ENCODE measurements at regions not wholly inside any gene's neighbourhood (a gene's known extent, or its start where the extent isn't known, plus 50 kb on each side); places are given as distances from the start of the nearest gene placed in this dataset.
"Not testable (repeated sequence)": the region's sequence is repeated elsewhere in the genome, so short reads cannot be mapped to it uniquely, and the experiment has no call there.

DNA sequence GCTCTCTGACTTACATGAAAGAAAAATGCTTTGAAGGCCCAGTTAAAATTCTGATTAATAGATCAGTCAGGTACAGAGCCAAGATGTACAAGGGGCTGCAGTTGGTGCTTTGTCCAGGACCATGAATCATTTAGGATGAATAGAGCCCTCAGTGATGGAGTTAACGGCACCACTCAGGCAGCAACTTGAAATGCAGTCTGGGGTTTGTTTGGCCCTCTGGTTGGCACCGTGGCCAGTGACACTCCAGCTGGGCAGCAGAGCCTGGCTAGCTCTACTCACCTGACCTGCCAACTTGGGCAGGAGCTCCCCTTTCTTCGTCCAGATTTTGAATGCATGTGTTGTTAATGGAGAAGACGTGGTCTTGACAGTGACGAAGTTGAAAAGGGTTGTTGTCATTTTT, 493.0 kb upstream of the ACVR2A start:
- DNase-seq, result peak; percentile 8

DNA sequence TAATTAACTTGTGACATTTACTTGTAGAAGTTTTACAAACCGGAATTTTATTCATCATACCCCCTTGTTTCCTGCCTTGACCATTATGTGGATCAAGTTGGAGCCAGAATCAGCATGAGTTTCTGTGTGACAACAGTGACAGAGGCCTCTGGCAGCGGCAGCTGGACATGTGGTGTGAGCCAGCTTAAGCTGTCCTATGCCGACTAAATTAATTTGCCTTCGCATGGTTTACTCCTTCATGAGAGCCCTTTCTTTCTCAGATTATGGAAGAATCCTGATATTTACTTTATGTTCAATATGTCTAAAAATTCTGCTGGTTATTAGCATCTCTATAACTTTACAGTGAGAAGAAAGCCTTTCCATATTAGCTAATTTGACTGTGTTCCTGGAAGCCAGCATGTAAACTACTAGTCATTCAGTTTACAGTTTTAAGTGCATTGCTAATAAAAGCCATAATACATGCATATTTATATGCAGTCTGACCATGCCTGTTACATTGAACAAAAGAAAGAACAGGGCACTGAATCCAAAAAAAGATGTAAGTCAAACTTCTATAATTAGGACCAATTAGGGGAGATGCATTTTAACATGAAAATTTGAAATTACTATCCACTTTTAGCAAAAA, 495.8 kb upstream of the ACVR2A start:
- peak; percentile 69 for DNase-seq

DNA sequence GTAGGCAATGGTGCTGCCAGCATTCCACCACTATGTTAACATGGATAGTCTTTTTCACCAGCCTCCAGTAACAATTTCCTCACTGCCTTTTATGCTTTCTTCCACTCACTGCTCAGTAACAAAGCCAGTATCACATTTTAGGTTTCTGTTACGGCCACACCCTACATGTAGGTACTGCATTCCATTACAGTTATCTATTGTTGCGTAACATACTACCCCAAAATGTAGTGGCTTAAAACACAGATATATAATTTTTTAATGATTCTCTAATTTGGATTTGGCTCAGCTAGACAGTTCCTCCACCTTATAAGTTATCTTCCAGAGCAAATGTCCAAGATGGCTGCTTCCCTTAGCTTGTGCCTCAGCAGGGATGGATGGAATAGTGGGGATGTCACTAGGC, 498.7 kb upstream of the ACVR2A start:
- no peak for DNase-seq

DNA sequence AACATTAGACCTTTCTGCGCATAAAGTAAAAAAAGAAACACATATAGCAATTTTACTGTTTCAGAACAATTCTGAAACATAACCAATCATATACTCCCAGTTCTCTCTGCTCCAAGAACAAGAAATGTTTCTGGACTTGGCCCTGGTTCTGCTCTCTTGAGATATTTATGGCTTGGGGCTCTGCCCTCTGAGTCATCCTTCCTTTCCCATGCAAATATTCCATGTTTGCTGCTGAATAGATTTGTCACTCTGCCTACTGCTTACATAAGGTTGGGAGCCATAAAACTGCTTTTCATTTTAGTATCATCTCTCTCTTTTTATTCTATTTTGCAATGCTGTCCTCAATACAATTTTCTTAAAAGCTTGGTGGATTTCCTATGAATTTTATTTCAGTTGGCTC, 499.6 kb upstream of the ACVR2A start:
- no peak for DNase-seq

DNA sequence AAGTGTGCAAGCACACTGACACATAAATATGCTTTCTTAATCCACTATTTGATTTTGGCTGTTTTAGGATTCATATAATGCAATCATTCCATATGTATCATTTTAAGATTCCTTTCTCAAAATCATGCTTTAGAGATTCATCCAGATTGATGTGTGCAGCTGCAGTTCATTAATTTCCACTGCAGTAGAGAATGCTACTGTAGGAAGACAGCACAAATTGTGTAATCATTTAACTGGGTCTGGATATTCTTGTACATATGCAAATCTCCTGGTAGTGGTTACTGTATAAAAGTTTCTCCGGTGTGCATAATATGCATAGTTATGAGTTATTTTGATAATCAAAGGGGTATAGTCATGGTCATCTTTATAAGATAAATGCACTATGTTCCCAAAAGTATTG, 502.5 kb upstream of the ACVR2A start:
- no peak for DNase-seq

DNA sequence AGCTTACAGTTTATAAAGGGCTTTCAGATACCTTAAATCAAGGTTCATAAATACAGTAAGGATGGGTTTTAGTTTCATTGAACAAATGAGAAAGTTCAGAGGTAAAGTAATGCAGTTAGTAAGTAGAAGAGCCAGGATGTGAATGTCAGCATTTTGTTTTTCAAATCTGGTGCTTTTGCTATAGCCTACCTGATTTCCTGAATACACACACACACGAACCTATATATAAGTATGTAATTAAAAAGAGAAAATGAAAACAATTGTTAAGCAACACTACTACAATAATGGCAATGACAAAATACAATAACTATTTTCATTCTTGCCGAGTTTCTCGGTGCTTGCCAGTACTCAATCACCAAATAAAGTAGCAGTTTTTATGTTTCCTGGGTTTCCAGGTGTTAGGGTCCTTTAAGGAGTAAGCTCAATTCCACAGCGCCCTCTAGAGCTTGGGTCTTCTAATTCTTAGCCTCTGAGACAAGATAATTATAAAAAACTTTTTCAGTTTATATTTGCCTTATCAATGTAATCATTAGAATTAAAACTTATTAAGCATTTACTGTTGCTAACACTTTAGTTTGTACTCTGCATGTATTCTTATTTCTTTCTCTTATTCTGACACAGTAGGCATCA, 512.9 kb upstream of the ACVR2A start:
- DNase-seq, result no peak

DNA sequence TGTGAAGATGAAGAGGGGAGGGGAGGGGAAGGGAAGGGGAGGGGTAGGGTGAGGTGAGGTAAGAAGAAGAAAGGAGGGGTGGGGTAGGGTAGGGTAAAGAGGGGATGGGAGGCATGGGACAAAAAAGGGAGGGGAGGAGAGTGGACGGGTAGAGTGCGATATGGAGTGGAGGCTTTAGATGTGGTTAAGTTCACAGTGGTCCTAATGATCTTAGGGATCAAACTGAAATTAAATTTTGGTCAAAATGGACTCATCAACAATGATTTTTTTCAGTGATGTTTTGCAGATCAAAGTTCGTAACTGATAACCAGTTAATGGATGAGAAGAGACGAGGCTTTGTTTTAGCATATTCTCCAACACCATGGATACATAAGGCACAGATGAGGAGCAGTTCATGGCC, 513.9 kb upstream of the ACVR2A start:
- DNase-seq, result no peak

DNA sequence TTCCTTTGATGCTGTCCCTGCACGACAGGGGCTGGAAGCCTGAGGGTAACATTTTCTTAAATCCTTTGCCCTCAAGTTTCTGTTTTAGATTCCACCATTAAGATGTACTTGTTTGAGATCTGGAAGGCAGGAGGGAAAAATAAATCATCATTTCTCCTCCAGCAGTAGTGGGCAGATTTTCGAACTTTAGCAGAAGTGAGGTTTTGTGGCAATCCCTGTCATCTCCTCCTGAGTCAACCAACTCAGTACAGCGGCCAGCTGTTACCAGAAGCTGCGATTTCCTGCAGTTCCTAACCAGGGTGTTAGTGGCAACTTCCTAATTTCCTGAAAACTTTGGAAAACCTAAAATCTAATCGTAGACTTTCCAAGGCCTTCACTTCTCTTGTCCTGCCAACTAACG, 517.2 kb upstream of the ACVR2A start:
- no peak for DNase-seq

DNA sequence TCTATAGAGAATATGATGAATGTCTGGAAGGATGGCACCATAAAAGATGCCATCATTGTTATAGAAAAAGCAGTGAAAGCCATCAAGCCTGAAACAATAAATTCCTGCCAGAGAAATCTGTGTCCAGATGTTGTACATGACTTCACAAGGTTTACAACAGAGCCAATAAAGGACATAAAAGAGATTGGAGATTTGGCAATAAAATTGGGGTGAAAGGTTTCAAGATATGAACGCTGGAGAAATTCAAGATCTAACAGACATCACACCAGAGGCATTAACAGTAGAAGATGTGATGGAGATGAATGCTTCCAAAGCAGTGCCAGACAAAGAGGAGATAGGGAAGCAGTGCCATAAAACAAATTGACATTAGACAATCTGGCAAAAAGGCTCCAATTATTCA, 518.8 kb upstream of the ACVR2A start:
- no peak for DNase-seq

DNA sequence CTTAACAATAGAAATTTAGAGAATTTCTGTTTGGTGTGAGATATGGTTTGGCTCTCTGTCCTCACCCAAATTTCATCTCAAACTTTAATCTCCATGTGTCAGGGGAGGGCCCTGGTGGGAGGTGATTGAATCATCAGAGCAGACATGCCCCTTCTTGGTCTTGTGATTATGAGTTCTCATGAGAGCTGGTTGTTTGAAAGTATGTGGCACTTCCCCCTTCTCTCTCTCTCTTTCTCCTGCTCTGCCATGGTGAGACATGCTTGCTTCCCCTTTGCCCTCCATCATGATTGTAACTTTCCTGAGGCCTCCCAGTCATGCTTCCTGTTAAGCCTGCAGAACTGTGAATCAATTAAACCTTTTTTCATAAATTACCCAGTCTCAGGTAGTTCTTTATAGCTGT, 524.7 kb upstream of the ACVR2A start:
- DNase-seq, result no peak

DNA sequence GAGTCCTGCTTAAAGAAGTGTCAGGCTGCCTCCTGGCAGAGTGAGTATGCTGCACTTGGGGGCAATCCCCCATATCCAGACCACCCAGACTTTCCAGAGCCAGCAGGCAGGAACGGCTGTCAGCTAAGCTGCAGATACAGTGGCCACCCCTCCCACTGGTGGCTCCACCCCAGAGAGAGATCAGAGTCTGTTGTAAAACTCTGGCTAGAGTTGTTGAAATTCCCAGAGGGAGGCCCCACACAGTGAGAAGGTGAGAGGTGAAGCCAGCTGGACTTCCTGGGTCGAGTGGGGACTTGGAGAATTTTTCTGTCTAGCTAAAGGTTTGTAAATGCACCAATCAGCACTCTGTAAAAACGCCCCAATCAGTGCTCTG, 533.8 kb upstream of the ACVR2A start:
- no peak for DNase-seq

DNA sequence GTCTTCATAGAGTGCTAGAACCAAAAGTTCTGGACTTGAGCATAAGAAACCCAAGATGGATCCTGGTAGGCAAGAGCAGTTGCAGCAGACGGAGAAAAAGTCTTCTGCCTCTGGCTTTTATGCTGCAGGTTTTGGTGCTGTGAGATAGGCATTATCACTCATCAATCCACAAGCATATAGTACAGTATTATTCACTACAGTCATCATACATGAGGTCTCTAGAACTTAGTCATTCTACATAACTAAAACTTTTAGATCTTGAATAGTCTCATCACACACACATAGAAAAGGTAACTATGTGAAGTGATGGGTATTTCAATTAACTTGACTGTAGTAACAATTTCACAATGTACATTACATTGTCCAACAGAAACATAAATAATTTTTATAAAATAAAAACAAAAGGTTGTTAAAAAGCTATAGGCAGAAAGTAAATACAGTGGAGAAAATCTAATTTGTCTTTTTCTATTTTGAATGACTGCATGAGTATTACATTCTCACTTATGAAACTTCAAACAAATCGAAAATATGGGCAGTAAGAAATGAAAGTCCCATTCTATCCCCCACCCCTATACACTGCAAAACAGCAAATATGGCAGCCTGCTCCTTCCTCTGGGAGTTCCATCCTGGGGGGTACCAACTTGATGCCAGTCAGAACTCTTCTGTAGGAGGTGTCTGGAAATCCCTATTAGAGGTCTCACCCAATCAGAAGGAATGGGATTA, 534.3 kb upstream of the ACVR2A start:
- DNase-seq, result no peak

DNA sequence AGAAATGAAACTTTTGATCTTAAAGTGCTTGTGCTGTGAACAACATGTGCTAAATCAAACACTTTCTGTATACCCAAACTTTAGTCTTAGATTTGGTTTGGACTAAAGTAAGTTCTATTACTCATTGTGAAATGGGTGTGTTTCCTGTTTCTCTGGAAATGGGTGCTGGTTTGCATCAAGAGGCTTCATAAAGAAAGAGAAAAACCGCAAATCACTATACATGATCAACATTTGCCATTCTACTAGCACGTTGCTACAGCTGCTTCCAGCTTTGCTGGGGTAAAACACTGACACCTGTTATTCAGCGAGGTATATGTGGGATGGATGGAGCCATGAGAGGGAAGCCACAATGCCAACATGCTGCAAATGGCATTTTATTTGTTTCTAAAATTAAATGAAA, 547.0 kb upstream of the ACVR2A start:
- no peak for DNase-seq

DNA sequence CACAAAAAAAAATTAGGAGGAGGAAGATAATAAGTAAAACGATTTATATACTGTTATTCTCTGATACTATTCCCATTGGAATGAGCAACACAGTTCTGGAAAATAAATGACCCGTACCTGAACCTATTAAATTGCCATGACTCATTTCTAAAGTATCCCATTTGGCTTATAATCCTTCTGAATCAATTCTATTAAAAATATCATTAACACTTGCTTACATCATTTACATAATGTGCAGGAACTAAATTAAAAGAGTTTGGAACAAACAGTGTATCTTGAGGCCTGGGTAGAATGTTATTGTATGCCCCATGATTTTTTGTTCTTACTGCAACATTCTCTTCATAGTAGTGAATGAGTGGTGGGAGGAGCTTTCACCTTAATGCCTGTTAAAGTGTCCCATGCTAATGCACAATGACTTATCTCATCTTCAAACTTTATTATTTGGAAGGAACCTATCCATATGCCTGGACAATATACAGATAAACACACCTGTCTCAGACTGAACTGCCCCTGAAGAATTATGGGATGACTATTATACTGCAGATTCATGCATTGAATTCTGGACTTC, 549.9 kb upstream of the ACVR2A start:
- no peak for DNase-seq

DNA sequence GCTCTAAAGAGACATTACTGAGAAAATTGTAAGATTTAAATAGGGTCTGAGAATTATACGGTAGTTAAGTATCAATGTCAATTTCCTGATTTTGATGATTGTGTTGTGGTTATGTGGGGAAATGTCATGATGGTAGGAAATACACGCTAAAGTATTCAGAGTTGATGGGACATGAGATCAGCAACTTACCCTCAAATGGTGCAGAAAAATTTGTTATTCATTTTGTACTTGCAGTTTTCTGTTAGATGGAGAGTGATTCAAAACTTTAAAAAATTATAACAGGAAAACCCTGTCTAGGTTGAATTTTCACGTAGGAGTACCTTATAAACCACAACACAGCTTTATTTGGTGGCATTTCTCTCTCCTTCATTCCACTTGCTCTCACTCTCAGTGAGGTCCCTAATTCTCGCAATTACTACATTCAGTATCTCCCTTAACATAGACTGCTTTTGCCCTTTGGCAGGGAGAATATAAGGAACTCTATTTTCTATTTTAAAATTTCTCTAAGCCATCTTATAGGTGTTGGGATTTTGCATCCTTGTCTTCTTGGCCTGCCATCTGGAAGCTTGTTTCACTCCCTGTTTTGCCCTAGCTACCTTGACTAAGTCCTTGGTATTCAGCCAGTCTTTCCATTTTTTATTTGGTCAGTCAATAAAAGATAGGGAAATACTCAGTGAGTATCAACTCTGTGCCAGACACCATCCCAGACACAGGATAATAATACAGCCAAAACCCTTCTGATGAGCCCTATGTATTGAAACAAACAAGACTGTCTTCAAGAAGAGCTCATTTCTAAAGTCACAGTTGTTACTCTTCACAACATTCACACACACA, 550.6 kb upstream of the ACVR2A start:
- DNase-seq, result no peak

DNA sequence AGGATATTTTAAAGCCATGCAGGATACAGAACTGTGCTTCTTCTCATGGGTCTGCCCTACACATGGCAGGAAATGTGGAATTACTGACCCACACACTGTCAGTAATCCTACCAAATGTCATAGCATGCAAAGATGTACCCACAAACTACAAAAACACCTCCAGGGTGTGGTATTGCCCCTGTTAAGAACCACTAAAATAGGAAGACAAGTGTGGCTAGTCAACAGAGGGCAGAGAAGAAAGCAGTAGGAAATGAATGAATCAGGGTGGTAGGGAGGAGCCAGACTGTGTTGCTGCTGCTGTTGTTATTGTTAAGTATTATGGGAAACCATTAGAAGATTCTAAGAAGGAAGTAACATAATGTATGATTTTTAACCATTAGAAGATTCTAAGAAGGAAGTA, 556.7 kb upstream of the ACVR2A start:
- no peak for DNase-seq

DNA sequence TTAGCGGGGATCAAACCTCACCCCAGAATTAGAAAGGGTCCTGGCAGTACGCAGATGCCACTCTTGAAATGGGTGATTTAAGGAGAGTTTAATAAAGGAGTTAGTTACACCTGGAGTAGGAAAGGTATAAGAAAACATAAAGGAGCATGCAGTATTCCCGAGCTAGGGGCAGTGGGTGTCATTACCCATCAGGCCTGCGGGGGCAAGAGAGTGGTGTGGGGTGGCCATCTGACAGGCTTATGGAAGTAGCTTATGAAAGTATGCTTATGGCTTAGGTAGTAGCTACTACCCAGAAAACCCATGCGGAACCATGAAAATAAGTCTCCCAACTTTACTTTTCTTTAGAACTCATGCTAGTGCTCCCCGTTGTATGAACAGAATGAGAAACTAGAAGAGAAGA, 568.9 kb upstream of the ACVR2A start:
- DNase-seq, result no peak

DNA sequence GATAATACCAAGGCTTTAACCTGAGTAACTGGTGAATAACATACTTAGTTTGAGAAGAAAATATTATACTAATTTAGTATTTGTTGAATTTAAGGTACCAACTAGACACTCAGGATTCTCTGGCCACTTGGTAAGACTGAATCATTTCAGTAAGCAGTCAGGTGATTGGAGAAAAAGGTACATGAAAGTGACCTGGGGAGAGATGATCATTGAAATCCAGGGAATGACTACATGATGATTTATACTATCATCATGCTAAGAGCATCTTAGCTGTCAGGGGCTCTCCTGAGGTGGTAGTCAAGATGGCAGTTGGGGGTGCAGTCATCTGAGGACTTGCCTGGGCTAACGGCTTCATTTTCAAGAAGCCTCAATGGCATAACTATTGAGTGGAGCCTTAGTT, 571.2 kb upstream of the ACVR2A start:
- DNase-seq, result no peak

DNA sequence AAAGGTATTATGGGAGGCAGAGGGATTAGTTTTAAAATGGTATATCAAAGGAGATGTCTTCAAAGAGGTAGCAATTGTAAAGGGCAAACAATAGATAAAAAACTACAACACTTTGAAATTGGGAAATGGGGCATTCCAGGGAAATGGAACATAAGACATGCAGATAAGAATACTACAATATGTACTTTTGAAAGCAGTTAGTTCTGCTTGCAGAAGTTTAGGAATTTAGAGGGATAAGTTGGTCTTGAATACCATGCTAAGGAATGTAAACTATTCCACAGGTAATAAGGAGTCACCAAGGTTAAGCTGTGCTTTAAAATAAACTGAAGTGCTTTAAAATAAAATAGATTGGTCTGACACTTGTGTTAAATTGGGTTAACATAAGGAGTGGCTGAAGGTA, 571.7 kb upstream of the ACVR2A start:
- no peak for DNase-seq

DNA sequence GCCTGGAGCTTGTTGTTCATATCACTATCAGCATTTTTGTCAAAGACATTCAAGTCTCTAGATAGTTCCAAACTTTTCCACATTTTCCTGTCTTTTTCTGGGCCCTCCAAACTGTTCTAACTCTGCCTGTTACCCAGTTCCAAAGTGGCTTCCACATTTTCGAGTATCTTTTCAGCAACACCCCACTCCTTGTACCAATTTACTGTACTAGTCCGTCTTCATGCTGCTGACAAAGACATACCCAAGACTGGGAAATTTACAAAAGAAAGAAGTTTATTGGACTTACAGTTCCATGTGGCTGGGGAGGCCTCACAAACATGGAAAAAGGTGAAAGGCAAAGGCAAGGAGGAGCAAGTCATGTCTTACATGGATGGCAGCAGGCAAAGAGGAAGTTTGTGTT, 575.2 kb upstream of the ACVR2A start:
- not testable (repeated sequence) for DNase-seq

DNA sequence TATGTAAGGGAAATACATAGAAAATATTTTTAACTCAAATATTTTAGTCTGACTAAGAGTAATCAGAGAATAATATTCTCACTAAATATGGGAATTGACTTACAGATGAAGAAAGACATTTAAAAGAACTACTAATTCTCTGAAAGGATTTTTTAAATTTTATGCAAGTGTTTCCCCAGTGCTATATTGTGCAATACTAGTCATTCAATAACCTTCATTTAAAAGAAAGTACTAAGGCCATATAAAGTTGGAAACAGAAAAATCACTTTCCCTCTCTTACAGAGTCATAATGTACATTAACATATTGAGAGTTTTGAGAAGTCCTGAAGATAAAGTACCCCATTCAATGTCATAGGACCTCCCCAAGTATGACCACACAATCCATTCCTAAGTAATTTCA, 584.6 kb upstream of the ACVR2A start:
- no peak for DNase-seq

DNA sequence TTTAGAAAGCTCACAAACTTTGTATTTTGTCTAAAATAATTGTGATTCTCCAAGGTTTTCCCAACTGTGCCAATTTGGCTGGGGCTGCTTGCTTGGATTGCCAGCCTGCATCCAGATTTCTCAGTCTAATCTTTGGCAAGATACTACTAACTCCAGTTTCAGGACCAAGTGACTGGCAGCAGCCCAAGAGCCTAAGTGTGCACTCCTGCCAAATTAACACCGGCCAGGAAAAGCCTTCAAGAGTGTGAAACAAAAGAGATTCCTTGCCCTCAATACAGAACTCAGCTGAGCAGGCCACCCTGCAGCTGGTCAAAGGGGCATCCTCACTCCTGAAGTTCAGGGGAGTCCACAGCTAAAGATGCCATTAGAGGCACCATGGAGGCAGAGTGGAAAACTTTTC, 589.0 kb upstream of the ACVR2A start:
- no peak for DNase-seq

DNA sequence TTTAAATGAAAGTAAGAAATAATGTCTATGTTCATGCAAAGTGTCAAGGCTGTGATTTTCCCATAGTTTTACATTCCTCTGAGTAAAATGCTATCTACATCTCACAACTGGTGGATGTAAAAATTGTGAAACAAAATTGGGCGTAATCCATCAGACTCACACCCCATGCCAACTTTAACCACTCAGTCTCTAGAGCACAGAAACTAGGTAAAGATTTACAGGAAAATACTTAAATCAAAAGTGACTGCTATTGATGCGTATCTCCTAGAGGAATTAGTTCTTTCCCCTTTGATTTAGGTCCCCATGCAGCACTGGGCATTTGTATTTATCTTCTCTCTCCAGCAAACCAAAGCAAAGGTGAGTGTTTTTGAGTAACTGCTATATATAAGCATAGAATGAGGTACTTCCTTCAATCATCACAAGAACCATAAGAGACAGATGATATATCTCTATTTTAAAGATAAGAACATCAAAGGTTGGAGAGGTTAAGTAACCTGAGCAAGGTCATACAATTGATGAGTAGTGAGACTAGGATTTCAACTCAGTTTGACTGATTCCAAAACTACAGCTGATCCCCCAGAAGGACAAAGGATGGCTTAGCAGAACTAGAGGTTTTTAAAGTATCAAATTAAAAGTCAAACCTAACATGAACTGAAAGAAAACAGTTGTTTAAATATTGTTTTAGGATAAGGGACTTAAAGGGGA, 594.0 kb upstream of the ACVR2A start:
- no peak for DNase-seq
